IPS-NIHi11 (cell line): ENCODE measurements at regions not wholly inside any gene's neighbourhood (a gene's known extent, or its start where the extent isn't known, plus 50 kb on each side); places are given as distances from the start of the nearest gene placed in this dataset.
"Not testable (repeated sequence)": the region's sequence is repeated elsewhere in the genome, so short reads cannot be mapped to it uniquely, and the experiment has no call there.

Experiments used
- DNase-seq: peaks from one replicate; pipeline ENCODE4 v3.0.0; 2012; ENCODE audit warnings: mixed read lengths, low spot score

DNA sequence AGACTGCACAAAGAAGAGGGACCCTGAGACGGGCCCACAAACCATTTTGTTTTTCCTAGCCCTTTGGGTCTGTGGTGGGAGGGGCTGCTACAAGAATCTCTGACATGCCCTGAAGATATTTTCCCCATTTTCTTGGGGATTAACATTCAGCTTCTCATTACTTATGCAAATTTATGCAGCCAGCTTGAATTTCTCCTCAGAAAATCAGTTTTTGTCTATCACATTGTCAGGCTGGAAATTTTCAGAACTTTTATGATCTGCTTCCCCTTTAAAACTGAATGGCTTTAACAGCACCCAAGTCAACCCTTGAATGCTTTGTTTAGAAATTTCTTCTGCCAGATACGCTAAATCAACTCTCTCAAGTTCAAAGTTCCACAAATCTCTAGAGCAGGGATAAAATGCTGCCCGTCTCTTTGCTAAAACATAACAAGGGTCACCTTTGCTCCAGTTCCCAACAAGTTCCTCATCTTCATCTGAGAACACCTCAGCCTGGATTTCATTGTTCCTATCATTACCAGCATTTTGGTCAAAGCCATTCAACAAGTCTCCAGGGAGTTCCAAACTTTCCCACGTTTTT is 560.0 kb upstream of the KCND2 start:
- DNase-seq, result no peak

DNA sequence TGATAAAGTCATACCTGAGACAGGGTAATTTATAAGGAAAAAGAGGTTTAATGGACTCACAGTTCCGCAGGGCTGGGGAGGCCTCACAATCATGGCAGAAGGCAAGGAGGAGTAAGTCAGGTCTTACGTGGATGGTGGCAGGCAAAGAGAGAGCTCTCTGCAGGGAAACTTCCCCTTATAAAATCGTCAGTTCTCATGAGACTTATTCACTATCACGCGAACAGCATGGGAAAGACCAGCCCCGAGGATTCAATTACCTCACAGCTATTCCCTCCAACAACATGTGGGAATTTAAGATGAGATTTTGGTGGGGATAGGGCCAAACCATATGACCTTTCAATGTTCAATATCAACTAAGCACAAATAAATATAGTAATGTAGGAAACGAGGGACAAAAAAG is 559.4 kb upstream of the KCND2 start:
- DNase-seq, result no peak

DNA sequence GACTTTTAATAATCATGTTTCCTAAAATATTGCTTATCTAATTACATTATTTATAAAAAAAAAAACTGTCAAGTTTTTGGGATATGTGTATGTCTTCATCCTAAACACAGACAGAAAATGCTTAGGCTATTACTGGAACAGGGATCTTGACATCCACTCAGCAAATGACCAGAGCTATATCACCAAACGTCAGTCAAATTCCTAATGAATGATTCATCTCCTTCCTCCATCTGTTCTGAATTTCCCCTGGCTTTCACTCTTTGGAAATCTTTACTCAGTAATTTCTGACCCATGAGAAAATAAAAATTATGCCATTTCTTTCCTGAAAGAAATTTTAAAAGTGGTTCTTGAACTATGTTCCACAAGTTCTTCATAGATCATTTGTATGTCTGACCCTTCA is 552.4 kb upstream of the KCND2 start:
- no peak for DNase-seq

DNA sequence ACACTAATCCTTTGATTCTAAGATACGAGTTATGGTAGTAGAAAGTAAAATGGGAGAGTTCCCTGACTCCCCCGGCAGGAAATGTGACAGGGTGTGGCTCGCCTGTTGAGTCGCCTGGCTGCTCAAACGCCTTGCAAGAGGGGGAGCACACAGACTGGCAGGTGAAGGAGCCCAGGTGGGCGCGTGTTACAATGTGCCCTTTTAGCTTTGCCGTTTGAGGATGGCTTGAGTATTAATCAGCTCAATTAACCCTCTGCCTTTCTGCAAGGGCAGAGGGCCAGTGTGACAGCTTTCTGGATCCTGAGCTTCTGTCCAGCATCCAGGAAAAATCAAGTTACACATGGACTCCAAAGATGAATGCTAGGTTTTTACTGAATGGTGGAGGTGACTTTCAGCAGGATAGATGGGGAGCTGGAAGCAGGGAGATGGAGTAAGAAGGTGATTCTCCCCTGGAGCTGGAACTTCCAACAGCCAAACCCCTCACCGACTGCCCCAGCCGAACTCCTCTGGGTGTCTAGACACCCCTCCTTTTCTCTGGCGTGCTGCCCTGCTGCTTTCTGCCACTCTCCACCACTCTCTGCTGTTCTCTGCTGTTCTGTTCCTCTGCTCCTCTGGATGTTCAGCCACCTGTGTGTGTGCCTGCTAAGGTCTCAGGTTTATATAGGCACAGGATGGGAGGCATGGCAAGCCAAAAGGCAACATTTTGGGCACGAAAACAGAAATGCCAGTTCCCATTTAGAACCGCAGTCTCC is 548.8 kb upstream of the KCND2 start:
- no peak for DNase-seq

DNA sequence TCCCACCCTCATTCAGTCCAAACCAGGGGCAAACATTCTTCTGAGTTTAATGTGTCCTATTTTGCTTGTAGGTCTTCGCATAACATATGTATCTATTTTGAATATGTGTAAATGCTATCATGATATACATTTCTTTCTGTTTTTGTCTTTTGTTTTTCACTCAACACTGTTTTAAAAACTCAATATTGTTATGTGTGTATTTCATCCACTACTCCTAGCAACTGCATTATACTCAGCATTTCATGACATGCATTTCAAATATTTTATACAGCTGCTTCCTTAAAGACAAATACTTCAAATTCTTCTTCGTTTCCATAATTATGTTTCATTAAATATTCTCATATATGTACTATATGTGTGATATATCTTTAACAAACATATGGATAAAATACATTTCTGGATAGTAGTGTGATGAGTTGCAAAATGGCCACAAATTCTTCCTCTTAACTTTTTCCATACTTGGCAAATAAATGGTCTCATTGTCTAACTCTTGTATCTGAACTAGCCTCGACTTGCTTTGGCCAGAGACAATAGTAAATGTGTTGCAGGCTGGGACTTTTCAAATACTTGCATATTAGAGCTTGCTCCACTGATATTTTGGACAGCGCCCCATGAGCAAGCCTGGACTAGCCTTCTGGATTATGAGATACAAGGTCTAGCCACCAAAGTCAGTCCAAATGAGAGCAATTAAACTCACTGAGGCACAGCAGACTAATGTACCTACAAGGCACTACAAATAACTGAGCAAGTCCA is 539.7 kb upstream of the KCND2 start:
- no peak for DNase-seq

DNA sequence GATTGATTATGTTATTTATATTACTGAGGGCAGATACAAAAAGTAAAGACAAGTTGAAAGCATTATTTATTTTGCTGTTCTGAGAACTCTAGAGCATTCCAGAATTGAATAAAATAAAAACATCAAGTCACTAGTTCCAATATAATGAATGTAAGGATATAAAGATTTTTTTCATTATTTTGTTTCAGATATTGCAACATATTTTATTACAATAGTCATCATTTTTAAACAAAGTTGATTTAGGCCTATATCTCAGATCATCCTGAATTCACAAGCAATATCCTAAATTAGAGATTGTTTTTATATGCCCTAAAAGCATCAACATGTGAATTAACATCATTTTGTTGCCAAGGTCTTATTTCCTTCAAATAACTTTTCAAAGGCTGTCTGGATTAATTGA is 535.6 kb upstream of the KCND2 start:
- no peak for DNase-seq

DNA sequence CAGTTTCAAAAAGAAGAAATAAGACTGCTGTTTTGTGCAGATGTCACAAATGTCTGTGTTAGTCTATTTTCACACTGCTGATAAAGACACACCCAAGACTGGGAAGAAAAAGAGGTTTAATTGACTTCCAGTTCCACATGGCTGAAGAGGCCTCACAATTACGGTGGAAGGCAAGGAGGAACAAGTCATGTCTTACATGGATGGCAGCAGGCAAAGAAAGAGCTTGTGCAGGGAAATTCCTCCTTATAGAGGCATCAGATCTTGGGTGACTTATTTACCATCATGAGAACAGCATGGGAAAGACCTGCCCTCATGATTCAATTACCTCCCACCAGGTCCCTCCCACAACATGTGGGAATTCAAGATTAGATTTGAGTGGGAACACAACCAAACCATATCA is 527.7 kb upstream of the KCND2 start:
- not testable (repeated sequence) for DNase-seq

DNA sequence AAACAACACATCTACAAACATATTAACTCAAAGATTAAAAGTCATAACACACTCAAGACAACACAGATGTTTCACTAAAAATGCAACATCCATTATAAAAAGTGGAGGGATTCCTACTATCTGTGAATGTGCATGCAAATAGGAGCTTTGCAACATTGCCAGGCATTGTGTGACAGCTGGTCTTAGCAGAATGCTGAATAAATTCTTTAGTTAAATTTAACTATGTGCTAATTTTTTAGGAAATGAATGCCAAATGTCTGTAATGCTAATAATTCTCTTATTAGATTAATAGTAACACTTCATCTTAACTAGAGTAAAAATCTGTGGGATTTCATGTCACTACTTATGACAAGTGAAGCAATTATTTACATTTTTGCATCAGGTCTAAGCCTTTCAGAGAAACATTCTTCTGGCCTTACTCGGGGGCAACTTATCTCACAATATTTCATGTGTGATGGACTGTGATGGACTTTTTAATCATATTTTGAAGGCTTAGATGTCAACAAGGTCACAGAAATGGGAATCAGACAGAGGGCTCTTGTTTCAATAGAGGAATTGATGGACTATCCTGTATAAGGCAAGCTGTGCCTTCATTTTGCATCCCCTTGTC is 524.6 kb upstream of the KCND2 start:
- DNase-seq, result no peak

DNA sequence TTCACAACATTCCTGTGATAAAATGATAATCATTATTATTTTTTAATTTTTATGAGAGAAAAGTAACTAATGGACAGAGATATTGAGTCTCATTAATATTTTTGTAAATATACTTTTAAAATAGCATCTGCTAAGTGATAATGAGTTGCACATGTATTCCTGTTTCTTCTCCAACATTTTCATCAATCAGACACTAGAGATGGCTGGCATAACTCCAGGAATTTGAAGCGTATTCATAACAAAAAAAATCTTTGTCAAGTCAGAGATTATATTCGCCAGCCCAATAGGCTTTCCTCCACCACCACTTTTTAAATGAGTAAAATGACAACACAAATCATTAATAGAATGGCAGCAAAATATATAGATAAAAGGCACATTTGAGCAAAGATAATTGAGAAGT is 524.0 kb upstream of the KCND2 start:
- DNase-seq, result no peak

DNA sequence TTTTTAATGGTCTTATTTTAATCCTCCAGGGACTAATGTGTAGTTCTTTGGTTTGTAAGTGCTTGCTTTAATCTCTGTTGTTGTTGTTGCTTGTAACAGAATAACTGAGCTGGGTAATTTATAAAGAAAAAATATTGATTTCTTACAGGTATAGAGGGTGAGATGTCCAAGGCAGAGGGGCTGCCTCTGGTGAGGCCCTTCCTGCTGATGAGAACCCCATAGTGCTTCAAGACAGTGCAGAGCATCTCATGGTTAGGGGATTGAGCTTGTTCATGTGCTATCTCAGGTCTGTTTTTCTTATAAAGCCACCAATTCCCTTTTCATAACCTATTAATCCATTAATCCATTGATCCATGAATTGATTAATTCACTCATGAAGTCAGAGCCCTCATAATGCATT is 516.3 kb upstream of the KCND2 start:
- peak; percentile 7 for DNase-seq

DNA sequence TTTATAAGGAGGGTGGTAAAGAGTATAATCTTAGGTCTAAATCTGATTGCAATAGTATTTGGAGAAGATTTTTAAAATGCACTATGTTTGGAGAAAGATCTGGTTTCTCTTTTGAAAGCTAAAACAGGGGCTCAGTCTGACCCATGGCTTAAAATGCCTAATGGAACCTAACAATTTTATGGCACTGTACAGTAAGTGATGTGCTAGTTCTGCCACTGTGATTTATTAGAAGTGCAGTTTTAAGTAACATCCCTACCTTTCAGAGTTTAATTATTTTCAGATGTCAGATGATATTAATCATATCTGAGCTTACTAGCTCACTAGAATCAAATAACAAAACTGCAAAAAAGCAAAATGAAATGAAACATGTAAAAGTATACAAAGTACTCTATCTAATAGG is 514.7 kb upstream of the KCND2 start:
- no peak for DNase-seq

DNA sequence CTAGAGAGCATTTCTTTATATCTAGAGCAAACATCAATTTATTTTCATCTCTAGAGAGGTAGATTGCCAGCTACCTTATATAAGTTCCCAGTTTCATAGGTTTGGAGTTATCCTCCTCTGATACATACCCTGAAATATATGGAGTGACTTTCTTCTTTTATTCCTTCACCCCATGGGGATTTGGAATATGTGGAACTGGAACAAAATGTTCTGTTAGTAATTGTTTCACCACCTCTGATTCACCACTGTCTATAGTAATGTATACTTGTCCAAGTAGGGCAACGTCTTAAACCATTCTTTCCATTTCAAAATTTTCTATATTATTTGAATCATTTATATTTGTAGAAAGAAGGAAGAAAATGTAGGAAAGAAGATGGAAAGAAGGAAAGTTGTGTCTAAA is 511.2 kb upstream of the KCND2 start:
- no peak for DNase-seq

DNA sequence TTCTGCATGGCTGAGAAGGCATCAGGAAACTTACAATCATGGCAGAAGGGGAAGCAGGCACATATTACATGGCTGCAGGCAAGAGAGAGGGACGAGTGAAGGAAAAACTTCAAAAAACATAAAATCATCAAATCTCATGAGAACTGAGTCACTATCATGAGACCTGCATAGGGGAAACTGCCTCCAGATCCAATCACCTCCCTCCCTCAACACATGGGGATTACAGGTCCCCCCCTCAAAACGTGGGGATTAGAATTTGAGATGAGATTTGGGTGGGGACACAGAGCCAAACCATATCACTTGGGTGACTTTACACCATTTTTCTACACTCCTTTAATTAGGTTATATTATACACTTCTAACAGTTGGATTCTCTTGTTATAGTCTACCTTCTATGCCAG is 490.7 kb upstream of the KCND2 start:
- no peak for DNase-seq

DNA sequence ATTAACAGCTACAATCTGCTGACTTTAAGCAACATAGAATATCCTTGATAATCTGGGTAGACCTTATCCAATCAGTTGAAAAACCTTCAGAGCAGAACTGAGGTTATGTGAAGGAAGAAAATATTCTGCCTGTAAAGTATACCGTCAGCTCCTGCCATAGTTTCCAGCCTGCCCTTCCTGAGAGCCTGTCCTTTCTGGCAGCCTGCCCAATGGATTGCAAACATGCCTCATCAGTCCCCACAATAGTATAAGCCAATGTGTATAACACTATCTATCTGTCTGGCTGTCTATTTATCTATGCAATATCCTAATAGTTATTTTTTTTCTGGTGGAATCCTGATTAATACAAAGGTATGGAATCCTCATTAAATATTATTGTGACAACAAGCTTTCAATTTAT is 489.2 kb upstream of the KCND2 start:
- peak; percentile 3 for DNase-seq

DNA sequence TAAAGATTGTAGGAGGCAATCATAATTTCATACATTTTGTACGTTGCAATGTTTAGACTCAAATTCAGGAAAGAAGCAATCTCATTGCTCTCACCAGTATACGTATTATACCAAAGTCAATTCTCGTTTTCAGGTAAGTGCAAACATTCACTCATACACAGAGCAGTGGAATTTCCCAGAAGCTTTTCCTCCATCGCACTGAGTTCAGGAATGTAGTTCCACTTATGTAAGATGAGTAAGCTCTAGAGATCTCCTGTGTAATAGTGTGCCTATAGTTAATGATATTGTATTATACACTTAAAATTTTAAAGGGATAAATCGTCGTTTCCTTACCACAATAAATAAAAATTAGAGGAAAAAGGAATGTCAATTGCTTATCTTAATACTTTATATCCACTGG is 470.8 kb upstream of the KCND2 start:
- DNase-seq, result no peak

DNA sequence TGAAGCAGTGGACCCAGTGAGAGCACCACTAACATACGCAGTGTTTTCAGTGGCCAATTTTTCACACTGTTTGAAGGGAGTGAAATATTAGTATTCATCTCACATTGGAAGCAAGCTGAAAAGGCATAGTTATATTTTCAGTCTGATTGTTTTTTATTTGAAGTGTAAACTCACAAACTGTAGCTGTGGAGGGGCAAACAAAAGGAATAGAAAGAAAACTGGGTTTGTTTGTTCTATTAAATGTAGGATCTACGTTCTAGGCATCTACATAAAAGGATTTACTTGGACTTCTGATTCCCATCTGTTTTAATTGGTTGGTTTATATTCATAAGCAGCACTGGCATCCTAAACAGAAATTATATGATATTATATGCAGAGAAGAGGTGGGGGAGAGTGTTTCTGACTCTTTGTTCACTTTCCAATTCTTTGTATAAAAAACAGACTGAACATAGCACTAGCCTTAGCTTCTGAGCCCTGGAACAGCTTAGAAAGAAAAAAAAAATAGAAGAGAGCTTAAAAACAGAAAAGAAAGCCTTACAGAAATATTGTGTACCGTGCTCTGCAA is 447.8 kb upstream of the KCND2 start:
- no peak for DNase-seq

DNA sequence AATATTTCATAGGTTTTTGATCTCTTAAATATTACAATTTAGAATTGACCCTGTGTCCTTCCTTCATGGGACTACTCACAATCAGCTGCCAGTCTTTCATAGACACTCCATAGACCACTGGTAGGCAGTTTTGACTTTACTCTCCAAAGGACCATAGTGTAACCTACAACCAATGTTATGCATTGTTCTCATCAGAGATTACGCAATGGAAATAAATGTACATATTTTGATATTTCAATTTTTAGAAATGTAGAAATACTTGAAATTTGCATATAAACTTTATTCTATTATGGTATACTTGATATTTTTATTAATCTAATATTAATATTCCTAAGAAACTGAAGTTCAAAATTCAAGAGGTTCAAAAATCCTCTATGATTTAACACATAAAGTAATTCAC is 446.4 kb upstream of the KCND2 start:
- DNase-seq, result no peak

DNA sequence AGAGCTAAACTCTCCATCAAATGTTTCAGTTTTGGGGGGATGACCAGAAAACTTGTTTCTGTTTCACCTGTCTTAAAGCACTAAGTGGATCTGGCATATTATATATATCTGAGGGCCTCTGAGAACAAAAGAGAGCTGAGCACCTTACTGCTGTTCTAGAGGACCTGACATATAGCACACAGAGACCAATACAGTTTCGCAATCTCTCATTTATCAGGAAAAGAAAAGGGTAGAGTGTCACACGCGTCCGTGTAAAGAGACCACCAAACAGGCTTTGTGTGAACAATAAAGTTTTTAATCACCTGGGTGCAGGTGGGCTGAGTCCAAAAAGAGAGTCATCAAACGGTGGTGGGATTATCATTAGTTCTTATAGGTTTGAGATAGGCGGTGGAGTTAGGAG is 434.5 kb upstream of the KCND2 start:
- no peak for DNase-seq

DNA sequence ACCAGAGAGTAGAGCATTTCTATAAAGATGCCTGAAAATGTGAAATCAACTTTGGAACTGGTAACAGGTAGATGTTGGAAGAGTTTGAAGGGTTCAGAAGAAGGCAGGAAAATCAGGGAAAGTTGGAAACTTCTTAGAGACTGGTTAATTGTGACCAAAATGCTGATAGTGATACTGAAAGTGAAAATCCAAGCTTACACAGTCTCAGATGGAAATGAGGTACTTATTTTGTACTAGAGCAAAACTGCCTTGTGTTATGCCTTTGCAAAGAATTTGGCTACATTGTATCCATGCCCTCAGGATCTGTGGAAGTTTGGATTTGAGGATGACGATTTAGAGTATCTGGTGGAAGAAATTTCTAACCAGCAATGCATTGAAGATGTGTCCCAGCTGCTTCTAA is 430.6 kb upstream of the KCND2 start:
- no peak for DNase-seq

DNA sequence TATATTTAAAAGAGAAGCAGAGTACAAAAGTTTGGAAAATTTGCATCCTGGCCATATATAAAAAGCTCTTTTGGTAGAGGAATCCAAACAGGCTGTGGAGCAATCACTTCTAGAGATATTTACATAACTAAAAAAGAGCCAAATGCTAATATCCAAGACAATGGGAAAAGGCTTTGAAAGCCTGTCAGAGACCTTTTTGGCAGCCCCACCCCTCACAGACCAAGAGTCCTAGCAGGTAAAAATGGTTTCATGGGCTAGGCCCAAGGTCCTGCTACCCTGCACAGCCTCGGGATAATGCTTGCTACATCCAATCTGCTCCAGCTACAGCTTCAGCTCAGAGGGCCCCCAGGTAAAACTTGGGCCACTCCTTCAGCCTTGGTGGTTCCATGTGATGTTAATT is 430.2 kb upstream of the KCND2 start:
- DNase-seq, result peak; percentile 50

DNA sequence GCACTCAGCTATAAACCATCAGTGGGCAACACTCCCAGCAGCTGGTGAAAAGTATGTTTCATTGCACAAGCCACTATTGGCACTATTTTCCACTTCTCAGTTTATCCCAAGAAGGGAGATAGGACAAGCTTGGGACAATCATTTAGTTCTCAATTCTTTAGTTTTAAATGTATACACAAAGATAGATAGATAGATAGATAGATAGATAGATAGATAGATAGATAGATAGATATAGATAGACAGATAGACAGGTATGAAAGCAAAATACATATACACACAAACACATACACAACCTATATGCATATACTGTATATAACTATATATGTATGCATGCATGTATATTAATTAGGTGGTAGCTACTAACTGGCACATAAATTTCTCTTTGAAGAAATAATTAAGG is 411.6 kb upstream of the KCND2 start:
- DNase-seq, result no peak

DNA sequence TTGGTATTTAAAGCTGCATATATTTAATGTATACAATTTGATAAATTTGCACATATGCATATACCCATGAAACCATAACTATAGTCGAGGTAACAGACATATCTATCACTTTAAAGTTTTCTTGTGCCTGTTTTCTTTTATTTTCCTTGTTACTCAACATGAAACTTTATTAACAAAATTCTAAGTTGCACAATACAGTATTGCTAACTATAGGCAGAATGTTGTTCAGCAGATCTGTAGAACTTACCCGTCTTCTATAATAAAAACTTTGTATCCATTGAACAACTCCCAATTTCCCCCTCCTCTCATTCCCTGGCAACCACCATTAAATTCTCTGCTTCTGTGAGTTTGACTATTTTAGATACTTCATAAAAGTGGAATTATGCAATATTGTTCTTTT is 404.6 kb upstream of the KCND2 start:
- DNase-seq, result no peak

DNA sequence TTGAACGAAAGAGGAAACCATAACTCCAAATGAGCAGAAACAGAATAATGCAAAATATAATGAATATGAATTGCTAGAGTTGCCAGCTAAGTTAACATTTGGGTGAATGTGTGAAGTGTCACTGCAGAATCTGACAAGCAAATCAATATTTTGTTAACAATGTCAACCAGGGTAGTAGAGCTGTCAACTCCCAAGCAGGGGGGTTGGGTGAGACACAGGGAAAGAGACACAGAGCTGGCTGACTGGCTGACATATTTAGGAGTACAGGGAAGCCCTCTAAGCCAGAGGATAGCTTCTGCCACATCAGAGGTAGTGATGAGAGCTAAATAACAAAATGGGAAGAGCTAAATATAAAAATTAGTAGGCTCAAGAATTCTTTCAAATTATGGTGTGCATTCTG is 393.1 kb upstream of the KCND2 start:
- no peak for DNase-seq
